Fibroblast of skin of scalp (primary cell): ENCODE measurements at regions not wholly inside any gene's neighbourhood (a gene's known extent, or its start where the extent isn't known, plus 50 kb on each side); places are given as distances from the start of the nearest gene placed in this dataset.

ENCODE experiments used
- DNase-seq: peaks from one replicate; pipeline ENCODE4 v3.0.0-alpha.2; 2013

DNA sequence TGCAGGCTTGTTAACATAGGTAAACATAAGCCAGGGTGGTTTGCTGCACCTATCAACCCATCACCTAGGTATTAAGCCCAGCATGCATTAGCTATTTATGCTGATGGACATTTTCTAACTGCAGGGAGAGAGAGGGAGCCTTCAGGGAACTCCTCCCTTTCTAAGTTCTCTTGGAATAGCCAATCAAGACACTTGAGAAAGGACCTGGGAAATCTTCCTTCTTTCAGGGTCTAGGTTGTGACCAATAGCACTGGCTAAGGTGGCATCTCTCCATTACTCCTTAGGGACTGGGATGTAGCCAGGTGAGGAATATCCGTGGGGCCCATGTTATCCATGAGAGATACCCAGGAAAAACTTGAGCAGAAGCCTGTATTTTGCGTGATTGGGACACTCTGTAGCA lies 849.6 kb upstream of the MAP3K7 start:
- DNase-seq = no peak

DNA sequence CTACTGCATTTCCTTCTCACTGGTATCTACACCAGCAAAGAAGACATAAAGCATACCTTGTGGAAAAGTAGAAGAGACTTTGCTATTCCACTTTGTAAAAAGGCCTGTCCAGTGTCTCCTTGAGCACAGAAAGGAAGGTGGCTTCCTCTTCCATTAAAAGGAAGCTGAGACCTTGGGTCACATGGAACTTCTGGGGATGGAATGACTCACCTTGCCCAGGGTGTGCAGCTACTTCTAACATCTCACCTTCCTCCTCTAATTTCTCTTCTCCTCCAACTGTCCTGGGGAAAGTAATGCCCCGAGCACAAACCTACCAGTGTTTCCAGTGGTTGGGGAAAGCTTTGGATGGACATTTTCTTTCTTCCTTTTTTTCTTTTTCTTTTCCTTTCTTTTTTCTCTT lies 848.8 kb upstream of the MAP3K7 start:
- no peak for DNase-seq

DNA sequence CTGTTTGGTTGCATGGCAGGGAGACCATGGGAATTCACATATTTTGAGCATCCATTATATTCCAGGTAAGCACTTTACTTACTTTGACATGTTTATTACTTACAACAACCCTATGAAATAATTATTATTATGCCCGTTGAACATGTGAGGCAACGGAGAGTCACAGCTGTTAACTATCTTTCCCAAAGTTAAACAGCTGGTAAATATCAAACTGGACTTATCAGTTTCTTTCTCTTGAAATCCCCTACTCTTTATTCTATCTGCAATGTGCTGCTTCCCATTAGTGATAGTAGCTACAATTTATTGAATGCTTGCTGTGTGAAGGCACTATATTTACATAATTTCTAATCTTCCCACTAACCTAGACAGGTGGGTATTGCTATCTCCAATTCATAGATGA lies 847.7 kb upstream of the MAP3K7 start:
- no peak for DNase-seq

DNA sequence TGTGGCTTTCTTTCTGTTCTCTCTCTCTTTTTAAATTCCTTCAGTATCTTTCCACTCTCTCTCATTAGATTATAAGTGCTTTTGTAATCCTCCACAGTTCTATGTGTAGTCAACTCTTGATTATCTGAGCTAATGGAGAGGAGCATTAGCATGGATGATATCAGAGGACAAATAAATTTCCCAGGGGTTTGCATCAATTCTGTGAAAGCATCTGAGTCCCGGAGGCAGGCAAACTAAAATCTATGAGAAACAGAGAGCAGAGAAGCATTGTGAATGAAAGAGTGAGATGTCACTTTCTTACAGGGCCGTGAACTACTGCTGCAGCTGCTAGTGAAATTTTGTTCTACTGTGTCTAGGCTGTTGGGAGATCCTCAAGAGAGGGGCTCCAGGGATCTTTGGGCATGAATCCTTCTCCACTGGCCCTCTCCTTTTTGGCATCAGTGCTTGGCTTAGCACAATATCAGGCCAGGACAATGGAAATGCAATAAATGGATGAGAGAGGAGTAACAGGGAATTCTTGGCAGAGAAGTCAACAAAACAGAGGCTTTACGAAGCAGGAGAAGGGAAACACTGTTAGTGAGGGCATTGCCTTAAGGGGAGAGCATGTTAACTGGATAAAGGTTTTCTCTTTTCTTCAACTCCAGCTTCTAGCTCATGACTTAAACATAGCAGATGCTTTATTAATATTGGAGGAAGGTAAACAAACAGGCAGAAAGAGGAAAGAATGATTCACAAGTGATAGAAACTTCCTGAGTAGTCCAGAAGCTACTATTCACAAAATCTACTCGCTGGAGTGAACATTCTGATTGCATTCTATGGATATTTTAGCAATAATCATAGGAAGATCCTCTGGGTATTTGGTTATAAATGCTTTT lies 847.0 kb upstream of the MAP3K7 start:
- DNase-seq = no peak

DNA sequence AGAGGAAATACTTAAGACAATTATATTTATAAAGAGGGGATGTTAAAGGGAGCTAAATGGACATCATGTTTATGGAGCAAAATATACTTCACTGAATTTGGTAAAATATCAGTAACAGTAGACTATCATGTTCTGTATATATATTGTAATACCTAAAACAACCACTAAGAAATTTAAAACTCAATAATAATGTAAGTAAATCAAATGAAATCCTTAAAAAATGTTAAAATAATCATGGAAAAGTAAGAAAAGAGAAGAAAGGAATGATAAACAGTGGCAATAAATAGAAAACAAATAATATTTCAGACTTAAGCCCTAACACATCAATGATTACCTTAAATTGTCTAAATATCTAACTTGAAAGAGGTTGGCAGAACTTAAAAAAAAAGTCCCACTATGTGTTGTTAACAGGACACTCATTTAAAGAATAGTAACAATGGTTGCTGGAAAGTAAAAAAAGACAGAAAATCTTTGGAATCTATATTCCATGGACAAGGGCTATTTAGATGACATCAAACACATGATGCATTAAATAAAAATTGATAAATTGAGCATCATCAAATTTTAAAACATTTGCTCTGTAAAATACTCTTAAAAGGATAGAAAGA lies 842.2 kb upstream of the MAP3K7 start:
- no peak for DNase-seq

DNA sequence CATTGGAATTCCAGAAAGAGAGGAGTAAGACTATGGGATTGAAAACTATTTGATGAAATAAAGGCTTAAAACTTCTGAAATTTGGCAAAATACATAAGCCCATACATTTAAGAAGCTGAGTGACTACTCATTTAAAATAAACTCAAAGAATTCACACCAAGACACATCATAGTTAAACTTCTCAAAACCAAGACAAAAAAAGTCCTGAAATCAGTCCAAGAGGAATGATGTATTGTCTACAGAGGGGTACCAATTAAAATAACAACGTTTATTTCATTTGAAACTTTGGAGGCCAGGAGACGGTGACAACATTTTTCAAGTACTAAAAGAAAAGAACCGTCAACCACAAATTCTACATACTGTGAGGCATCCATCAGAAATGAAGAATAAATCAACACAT lies 841.4 kb upstream of the MAP3K7 start:
- DNase-seq = peak; percentile 27

DNA sequence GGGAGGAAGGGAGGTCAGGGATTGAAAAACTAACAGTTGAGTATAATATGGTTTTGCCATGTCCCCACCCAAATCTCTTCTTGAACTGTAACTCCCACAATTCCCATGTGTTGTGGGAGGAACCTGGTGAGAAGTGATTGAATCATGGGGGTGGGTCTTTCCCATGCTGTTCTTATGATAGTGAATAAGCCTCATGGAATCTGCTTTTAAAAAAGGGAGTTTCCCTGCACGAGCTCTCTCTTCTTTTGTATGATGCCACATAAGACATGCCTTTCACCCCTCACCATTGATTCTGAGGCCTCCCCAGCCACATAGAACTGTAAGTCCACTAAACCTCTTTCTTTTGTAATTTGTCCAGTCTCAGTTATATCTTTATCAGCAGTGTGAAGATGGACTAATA lies 833.4 kb upstream of the MAP3K7 start:
- DNase-seq = no peak

DNA sequence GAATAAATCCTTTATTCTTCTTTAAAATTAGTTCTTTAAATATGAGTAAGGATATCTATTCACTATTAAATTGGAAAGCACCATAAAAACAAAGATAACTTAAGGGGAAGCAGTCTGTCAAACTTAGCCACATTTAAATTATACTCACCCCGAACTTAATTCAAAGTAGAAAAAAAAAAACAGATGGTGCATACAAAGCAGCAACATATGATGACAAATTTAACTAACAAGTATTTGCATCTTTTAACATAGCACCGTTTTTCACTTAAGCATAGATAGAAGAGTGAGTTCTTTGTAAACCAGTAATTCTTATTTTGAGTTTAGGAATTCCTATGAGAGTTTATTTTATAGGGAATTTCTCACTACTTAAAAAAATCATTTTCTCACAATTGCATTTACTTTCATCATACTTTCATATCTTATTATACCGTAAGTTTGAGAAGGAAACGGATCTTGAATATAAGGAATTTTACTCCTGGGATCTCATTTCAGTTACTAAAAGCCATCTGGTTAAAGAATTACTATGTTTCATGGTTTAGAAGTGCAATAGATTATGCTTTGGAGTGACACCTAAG lies 828.2 kb upstream of the MAP3K7 start:
- DNase-seq = no peak

DNA sequence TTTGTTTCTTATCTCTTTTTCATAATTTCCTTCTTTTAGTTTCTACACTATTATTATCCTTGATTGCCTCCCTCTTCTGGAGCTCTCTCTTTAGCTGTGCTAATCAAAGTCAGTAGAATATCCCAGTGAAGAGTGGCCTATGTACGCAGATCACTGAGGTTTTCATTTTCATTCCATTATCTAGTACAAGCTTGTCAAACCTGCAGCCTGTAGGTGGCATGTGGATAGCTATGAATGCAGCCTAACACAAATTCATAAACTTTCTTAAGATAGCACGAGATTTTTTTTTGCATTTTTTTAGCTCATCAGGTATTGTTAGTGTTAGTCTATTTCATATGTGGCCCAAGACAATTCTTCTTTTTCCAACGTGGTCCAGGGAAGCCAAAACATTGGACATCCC lies 825.7 kb upstream of the MAP3K7 start:
- DNase-seq = no peak

DNA sequence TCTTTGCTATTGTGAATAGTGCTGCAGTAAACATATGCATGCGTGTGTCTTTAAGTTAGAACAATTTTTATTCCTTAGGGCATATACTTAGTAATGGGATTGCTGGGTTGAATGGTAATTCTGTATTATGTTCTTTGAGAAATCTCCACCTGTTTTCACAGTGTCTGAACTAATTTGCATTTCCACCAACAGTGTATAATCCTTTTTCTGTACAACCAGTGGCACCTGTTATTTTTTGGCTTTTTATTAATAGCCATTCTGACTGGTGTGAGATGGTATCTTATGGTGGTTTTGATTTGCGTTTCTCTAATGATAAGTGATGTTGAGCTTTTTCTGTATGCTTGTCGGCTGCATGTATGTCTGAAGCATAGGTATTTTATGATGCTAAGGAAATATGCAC lies 820.8 kb upstream of the MAP3K7 start:
- DNase-seq = no peak

DNA sequence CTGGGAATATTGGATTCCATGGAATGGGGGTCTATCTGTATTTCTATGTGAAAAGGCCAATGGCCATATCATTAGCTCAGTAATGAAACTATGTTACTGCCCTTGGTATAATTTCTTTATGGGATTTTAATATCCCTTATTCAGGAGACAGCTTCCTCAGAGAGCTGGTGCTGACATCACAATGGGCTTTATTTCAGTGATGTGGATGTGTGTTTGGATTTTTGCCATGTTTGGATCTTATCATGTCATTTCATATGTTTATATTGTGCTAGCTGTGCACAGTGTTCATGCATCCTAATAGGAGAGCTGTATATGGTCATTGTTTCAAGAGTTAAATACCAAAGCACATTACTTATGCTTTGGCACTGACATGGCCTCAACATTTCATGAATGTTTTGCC lies 806.1 kb upstream of the MAP3K7 start:
- no peak for DNase-seq

DNA sequence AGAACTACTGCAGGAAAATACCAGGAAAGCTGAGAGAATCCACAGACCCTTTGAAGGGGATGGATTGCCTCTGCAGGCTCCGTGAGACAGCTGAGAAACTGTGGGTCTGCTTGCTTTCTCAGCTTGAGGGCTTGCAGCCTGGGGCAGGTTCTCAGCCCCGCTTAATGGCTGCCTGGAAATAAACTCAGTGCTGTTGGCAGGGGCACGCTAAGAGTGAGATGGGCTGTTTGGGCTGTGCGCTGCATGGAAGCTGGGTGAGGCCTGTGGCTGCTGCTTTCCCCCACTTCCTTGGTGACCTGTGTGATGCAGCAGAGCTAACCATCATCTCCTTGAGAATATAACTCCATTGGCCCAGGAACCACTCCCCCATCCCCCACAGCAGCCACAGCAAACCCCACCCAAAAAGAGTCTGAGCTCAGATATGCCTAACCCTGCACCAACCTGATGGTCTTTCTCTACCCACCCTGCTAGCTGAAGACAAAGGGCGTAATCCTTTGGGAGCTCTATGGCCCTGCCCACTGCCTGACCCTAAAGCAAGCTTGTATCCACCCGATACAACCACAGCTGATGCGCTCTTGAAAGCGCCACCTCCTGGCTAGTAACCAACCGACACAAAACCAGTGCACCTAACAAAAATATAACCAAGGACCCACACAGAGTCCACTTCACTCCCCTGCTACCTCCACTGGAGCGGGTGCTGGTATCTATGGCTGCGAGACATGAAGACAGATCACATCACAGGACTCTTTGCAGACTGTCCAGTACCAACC lies 800.6 kb upstream of the MAP3K7 start:
- no peak for DNase-seq

DNA sequence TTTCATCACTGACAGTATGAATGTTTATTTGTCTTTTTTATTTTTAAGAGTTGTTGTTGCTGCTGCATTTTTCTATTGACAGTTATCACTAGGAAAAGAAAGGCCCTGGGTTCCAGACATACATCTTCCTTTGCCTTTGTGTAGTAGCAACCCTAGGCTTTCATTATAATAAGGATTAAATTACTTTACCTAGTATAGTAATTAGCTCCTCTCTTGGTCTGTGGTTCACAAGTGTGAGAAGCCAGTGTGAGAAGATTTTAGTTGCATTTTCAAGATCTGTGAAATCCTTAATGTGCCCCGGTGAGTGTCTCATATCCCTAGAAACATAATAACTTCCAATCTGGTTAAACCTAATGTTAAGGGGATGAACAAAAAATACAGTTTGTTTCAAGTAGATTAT lies 799.3 kb upstream of the MAP3K7 start:
- DNase-seq = no peak

DNA sequence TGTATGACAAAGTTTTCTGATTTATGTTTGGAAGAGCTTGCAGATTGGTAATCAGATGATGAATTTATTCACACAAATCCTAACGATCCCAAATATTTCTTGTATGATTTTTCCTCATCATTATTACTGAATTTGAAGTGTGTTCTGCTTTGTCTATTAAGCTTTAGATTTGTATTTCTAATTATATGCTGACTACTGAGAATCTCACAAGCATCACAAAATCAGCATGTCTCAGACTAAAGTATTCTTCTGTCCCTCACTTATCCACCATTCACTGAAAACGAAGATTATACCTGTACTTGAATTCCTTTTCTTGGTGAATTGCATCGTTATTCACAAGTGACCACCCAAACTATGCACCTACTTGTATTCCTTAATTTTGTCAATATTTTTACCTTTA lies 796.3 kb upstream of the MAP3K7 start:
- DNase-seq = no peak

DNA sequence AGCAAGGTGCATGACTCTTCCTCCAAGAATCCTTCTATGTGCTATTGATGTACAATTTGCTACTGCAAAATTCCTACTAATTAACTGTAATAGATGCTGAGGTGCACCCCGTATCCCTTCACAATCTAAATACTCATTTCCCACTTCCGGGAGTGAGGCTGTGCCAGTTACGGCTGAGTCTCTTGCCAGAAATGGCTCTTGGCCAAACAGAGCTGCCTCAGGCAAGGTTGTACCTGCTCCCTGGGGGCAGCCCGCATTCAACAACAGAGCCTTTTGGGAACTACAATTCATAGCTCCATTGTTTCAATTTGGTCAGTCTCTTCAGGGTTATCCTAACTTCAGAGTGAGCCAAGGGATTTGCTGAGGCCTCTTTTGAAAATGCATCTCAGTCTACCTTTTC lies 789.8 kb upstream of the MAP3K7 start:
- no peak for DNase-seq

DNA sequence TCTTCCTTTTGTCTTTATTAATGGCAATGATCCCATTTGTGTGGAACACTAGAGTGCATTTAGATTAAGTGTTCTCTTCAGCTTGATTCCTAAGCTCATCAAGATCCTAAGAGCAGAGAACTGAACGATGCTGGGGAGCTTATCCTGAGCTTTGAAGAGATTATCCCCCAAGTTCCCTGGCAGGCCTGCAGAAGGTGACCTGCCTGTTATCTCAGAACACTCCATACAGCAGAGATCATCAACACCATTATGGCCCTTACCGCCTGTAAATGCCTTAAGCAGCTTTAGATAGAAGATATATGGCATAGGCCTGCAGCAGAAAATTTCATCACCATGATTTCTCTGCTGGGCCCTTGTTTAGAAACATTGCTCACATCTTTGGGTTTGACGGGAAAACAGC lies 779.9 kb upstream of the MAP3K7 start:
- DNase-seq = no peak

DNA sequence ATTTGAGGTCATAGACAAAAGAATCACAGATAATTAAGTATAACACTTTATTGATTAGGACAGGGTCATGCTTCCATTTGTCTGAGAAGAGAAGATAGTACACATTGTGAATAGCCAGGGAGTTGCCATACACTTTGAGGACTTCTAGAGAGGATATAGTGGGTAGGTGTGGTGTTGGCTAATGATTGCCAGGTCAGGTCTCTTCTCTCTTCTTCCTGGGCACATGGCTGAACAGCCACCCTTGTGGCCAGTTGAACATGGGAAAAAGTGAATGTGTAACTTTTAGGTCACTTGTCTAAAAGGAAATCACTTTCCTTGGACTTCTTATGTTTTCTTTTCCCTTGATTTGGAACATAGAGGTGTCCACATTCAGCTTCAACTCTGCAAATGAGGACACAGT lies 772.1 kb upstream of the MAP3K7 start:
- DNase-seq = no peak

DNA sequence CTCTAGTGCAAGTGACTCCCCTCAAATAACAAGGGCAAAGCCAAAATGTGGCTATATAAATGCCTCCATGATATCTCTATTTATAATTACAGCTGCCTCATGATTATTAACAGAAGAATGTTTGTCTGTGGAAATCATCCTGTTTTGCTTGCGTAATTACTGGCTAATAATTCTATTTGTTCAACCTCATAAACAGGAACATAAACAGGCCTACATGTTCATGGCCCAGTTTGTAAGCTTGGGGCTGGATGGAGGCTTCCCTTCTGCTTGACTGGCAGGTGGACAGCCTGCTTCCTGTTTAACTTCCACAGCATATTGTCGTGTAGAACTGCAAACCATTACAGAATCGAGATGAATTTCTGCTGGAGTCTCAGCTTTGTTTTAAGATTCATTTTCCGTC lies 766.0 kb upstream of the MAP3K7 start:
- no peak for DNase-seq

DNA sequence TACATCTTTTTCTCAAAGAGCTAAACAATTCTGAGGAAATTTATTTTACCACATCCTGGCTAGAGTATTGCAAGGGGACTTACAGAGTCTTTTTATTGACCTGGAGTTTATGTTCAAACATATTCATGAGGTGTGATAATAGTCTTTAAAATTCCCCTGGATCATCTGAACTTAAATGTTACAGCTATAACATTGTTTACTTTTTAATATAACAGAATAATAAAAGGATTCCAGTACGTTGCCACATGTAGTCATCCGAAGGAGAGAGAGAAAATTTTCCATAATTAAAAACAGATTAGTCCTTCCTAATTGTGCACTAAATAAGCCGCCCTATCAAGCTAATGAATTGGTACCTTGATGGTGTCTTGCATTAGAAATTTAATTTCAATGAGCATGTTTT lies 765.4 kb upstream of the MAP3K7 start:
- no peak for DNase-seq

DNA sequence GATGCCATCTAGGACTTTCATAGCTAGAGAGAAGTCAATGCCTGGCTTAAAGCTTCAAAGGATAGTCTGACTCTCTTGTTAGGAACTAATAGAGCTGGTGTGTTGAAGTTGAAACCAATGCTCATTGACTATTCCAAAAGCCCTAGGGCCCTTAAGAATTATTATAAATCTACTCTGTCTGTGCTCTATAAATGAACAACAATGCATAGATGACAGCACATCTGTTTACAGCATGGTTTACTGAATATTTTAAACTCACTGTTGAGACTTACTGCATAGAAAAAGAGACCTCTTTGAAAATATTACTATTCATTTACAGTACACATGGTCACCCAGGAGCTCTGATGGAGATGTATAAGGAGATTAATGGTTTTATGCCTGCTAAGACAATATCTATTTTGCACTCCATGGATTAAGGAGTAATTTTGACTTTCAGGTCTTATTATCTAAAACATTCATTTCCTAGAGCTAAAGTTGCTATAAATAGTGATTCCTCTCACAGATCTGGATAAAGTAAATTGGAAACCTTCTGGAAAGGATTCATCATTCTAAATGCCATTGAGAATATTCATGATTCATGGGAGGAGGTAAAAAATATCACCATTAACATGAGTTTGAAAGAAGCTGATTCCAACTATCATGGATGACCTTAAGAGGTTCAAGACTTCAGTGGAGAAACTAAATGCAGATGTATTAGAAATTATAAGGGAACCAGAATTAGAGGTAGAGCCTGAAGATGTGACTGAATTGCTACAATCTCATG lies 763.5 kb upstream of the MAP3K7 start:
- no peak for DNase-seq

DNA sequence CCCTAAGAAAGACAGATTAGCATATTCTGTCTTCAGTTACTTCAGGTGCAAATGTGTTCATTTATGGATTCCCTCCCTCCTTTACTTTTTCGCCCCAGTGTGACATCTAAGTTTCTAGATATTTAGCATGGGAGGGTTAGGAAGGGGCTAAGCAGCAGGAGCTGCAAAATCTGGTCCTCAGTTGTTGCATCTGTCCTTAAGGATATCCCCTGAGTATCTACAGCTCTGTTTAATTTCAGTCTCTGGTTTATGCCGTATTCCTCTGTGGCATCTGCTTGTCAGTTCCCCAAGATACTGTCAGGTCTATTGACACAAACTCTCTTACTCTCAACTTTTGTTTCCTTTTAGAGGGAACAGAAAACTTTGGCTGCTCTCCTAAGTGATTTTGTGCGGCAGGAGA lies 754.6 kb upstream of the MAP3K7 start:
- no peak for DNase-seq

DNA sequence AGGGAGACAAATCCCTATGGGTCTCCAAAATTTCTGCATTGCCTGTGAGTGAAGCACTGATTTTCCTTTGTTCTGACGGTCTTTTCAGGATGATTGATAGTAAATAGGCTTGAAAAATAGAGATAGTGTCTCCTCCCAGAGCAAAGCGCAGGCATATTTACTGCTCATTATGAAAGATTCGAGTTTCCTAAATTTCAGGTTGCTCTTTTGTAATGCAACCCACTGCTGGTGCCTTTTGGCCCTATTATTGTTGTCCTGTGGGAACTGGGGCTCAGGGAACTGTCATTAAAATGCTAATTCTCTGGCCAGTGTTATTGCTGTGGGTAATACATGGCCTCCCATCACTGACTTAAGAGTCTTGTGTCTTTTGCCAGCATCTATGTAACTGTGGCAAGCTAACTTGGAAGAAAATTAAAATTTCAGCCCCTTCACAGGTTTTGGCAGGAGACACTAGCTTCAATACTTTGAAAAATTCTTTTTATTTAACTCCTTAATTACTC lies 754.1 kb upstream of the MAP3K7 start:
- no peak for DNase-seq
